ENCODE measurements at regions not wholly inside any gene's neighbourhood (a gene's known extent, or its start where the extent isn't known, plus 50 kb on each side); places are given as distances from the start of the nearest gene placed in this dataset.
"Not testable (repeated sequence)": the region's sequence is repeated elsewhere in the genome, so short reads cannot be mapped to it uniquely, and the experiment has no call there.

- no peak for DNase-seq
These were observed 105.9 kb upstream of the POU3F1 start for GRCh38 chr1:38152351-38153065.

DNA sequence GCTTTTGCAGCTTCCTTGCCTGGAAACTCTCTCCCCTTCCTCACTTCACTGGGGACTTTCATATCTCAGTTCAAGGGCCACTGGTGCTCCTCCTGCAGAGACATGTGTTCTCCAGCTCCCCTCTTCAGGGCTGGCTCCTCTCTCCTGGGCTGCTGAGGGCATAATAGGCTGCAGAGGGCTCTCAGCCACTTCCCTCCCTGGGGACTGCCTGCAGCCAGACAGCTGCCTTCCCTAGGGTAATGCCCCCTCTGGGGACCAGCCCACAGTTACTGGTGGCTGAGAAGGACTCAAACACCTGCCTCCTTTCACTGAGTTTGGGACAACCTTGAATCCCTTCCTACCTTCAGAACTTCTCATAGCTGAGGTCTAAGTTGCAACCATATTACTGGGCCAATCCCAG lies 104.8 kb upstream of the POU3F1 start:
- DNase-seq: no peak

DNA sequence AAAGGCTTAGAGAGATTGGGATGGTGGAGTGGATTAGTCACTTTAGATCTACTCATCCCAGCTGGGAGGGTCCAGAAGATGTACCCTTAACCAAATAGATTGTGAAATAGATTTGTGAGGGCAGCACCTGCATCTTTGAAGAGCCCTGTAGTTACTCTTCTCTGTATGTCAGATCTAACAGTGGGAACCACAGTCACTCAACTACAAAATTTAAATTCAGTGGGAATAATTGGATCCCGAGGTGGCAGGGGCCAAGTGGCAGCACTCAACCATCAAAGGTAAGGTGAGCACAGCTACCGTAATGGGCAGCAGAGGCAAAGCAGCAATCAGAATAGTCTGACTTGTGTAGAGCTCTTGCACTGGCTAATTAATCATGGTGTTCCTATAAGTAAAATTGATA lies 99.5 kb upstream of the POU3F1 start:
- DNase-seq: not testable (repeated sequence)

- no peak for DNase-seq
These were observed 96.0 kb upstream of the POU3F1 start for GRCh38 chr1:38142606-38143005.

- no peak for DNase-seq
These were observed 94.9 kb upstream of the POU3F1 start for GRCh38 chr1:38141483-38141882.

DNA sequence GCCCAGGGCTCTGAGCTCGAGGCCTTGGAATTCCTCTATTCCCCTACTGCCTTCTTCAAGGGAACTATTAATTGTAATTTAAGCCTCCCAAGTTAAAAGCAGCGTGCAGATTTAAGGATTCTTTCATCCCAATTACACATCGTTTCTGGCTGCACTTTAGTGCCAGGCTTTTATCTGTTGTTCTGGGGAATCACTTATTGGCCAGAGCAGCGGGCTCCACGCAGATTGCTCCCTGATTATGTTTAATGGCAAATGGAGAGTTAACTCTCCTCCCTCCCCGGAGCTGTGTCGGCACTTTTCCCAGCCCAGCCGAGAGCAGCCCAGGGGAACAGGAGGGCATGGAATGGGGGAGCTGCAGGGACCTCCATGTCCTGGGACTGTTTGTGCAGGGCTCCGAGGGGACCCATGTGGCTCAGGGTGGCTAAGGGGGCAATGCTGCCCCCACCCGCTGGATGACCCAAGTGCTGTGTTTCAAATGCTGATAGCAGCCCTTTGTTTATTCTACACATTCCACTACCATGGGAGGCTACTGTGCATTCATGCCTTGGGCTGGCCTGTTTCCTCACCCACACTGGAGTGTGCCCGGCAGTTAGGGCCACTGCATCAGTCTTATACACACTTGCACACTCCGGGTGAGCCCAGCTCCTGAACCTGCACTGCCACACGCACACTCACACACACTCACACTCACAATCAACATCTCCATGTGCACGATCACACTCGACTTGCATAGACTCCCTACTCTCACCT lies 93.3 kb upstream of the POU3F1 start:
- DNase-seq: no peak

DNA sequence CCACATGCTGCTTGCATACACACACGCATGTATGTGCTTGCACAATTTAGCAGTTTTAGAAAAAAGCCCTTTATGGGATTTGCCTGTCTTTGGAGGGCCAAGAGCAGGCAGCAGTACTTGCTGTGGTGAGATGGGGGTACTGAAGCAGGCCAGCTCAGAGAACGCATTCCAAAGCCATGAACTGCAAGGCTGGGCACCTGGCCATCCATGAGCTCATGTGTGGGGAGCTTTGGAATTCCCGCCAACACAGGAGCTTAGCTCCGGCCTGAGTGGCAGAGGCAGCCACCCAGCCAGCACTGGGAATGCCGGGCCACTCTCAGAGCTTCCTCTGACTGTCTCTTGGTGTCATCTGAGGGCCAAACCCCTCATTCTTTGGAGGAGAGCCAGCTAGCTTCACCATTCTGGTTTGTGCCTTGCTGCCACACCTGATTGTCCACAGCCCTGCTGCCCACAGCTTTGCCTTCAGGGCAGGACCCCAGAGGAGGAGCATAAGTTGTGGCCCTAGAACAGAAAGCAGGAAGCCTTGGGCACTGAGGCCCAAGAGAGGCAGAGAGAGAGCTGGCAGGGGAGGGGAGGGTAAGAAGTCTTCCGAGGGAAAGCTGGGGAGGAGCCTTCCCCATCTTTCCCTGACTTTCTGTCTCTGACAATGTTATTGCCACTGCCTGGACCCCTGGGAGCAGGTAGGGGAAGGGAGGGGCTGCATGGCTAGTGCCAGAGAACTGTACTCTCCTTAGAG lies 92.1 kb upstream of the POU3F1 start:
- DNase-seq: no peak

GRCh38 chr1:38137164-38137563 lies 90.6 kb upstream of the POU3F1 start:
- DNase-seq: no peak

GRCh38 chr1:38135625-38136414 lies 89.2 kb upstream of the POU3F1 start:
- no peak for DNase-seq

- no peak for DNase-seq
These were observed 87.7 kb upstream of the POU3F1 start for GRCh38 chr1:38134294-38134755.

GRCh38 chr1:38133756-38134155 lies 87.2 kb upstream of the POU3F1 start:
- no peak for DNase-seq

GRCh38 chr1:38133304-38133703 lies 86.7 kb upstream of the POU3F1 start:
- no peak for DNase-seq

- DNase-seq: no peak
These were observed 86.1 kb upstream of the POU3F1 start for GRCh38 chr1:38132681-38133080.

DNA sequence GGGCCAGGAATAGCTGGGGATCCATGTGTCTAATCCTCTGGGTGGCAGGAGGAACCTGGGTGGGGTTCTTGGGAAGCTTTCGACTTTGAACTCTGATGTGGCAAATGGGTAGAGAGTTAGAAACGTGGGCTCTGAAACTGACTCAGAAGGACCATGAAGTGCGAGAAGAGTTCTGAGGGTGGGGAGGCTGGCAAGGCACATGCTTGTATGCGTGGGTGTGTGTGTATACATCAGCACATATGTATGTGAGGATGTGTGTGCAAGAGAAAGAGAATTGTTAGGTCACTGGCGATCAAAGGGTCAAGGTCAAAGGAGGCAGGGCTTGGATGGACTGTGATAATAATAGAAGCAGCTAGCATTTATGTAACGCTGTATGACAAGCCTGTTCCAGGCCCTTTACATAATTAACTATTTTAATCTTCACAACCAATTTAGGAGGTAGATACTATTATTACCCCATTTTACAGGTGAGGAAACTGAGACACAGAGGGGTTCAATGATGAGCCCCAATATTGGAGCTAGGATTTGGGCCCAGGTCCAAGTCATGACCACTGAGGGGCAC lies 84.5 kb upstream of the POU3F1 start:
- DNase-seq: no peak

DNA sequence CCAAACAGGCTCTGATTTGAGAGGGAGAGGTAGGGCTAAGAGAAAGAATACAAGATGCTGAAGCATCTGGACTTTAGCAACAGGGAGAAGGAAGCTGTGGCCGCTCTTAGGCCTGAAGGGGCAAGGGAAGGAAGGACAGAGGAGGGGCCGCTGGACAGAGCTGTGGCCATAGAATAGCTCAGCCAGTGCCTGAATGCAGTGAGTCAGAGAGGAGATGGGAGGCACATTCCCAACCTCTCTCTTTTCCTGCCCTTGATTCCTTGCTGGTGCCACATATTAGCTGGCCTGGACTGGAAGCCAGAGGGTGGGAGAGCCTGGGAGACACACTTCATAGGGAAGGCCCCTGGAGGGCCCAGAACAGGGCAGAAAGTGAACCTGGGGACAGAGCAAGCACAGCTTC lies 83.4 kb upstream of the POU3F1 start:
- DNase-seq: no peak

GRCh38 chr1:38129473-38129872 lies 82.9 kb upstream of the POU3F1 start:
- DNase-seq: no peak

- DNase-seq: no peak
These were observed 82.4 kb upstream of the POU3F1 start for GRCh38 chr1:38128926-38129453.

- DNase-seq: no peak
These were observed 81.9 kb upstream of the POU3F1 start for GRCh38 chr1:38128511-38128910.

- no peak for DNase-seq
These were observed 80.8 kb upstream of the POU3F1 start for GRCh38 chr1:38127428-38127827.

DNA sequence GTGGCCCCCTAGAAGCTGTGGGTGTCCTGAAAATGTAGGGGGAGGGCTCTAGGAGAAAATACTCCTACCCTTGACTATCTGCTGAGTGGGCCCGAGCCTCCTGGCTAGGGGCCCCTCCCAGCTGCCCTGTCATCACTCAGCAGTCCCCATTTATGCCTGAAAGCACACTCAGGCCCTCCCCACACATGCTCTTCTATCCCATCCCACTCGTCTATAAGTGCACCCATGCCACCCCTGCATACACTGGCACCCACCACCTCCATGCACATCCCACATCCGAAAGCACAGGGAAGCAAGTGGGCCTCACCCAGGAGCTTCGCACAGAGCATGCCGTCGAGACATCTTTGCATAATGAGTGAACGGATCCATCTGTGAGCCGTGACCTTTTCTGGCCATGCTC lies 80.4 kb upstream of the POU3F1 start:
- no peak for DNase-seq

DNA sequence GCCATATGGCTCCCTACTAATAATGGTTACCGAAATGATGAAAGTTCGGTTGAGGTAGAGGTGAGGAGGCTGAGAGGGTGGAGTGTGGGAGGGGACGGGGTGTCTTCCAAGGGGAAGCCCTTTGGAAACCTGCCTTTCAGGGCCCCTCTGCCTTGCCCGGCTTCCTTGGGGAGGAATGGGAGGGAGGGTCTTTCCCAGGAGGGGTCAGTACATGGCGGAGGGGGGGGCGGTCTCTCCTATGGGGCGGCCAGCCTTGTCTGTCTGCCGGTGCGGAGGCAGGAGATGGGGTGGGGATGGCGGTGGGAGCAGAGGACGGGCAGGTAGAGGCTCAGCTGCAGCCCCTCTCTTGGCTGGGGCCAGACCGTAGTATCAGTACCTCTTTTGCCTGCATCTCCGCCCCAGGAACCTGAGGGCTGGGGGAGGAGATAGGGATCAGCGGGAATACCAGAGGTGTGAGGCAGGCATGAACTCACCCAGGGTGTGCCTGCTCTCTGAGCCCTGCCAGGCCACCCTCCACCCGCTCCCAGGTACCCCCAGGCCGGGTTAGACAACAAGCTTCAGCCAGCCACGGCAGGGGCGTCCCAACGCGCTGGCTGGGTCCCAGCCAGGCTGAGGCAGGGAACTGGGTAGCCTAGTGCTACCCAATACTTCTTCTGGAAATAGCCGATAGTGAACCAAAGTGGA lies 79.4 kb upstream of the POU3F1 start:
- no peak for DNase-seq

GRCh38 chr1:38125016-38125415 lies 78.4 kb upstream of the POU3F1 start:
- DNase-seq: no peak

All from NK-92 treated with Interleukin-12 subunit alpha and Interleukin-12 subunit beta, amount 100 ng/mL, for 24 hours (cell line).